ENCODE measurements at regions not wholly inside any gene's neighbourhood (a gene's known extent, or its start where the extent isn't known, plus 50 kb on each side); places are given as distances from the start of the nearest gene placed in this dataset.

DNA sequence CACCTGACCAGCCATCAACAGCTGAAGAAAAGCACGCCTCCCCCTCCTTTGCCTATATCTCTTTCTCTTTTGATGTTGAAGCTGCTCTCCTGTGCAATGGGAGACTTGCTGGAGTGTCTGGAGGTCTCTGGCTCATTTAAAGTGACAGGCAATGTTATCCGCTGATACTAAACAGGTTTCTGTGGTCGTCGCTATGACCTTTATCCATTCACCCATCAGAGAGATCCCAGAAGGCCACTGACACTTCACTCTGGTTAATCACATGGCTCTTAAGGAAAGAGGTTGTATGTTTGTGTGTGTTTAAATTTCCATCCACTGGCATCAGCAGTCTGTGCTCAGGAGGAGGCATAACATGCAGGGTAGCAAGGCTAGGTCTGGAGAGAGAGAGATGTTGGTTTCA lies 277.3 kb downstream of the MTX2 start:
- no peak for DNase-seq

DNA sequence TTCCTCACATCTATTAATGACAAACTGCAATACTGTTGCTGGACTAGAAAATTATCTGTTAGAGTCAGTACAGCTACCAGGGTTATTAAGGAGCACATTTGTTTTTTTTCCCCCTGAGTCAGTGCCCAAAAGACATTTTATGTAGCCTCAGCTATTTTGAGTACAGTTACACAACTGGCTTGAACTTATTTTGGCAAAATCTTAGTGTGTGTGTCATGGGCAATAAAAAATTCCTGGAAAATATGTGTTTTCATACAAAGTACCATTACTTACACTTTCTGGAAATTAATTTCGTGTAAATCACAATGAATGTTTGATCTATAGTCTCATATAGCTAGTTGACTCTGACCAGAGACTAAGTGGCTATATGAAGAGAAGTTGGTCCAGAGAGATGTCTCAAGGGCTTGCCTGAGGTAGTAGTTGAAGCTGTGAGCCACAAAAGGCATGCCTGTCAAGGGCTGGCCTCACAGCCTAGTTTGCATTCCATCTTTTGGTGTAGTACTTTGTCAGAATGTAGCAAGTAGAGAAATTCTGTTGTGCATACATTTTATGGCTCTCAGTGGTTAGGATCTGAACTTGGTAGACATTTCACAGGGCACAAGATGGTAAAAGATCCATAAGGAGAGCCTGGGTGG lies 283.4 kb downstream of the MTX2 start:
- DNase-seq, result no peak

GRCh38 chr2:176553685-176554100 lies 284.5 kb downstream of the MTX2 start:
- peak; percentile 72 for DNase-seq

DNA sequence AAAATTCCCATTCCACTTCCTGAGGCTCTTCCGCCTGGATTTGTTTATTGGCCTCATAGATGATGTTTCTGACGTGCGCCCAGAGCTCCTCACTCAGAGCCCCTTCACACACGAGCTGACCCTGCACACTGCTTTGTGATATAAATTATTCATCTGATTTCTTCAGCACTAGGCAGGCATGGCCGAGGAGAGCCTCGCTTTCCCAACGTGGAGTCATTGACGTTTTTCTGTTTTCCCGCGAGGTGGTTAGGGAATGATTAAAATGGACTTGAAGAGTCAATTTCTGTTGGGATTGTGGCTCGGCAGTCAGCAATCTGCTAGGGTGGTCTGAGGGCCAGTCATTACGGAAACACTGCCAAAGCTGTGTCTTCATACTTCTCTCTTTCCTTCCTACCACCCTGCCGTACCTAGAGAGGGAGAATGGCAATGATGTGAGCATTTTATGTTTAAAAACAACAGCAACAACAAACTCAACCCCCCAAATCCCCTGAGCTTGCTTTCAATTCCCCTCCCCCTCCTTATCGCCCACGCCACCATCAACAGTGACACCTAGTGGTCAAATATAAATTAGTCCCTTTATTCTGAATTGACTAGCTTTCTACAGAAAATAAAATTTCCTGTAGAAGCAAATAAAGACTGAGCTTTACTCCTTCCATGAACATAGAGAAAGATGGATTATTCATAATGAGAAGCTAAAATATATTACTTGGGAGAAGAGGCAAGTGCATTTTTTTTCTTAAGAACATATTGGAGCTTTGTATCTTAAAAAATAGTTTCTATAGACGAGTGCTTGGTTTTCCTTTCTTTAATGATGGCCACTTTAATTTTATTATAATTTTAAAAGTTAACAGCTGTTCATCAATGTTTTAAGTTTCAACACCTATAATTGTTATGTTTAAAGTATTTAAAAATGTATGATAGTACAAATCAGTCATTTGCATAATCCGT lies 285.1 kb downstream of the MTX2 start:
- DNase-seq, result peak; percentile 84

GRCh38 chr2:176555112-176555511 lies 285.9 kb downstream of the MTX2 start:
- no peak for DNase-seq

DNA sequence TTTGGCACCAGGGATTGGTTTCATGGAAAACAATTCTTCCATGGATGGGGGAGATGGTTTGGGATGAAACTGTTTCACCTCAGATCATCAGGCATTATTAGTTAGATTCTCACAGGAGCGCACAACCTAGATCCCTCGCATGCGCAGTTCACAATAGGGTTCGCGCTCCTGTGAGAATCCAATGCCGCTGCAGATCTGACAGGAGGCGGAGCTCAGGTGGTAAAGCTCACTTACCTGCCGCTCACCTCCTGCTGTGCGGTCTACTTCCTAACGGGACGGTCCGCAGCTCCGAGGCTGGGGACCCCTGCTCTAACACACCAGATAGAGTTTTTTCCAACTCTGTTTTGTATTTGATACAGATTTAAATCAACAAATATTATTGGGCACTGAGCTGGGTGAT lies 286.5 kb downstream of the MTX2 start:
- no peak for DNase-seq

DNA sequence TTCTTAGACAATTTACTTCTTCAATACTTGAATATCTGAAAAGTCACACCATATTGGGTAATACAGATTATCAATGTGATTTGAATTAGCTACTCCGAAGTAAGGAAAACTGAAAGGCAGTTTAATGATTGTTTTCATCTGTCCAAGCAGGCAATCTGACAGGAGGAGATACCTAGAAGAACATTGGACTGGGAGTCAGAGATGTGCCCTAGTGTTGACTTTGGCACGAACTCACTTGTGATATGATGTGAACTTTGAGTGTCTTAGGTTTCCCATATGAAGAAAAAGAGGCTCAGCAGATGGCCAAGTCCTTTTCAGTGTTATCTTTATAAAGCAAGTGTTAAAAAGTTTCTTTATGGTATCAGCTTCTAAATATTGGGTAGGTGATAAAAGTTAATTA lies 287.1 kb downstream of the MTX2 start:
- DNase-seq, result no peak

GRCh38 chr2:176557821-176558220 lies 288.6 kb downstream of the MTX2 start:
- no peak for DNase-seq

- DNase-seq, result no peak
Measured at GRCh38 chr2:176558574-176559140, 289.4 kb downstream of the MTX2 start.

- DNase-seq, result no peak
Measured at GRCh38 chr2:176560296-176560695, 291.1 kb downstream of the MTX2 start.

GRCh38 chr2:176561706-176562105 lies 292.5 kb downstream of the MTX2 start:
- DNase-seq, result no peak

GRCh38 chr2:176562359-176563078 lies 293.3 kb downstream of the MTX2 start:
- DNase-seq, result no peak

DNA sequence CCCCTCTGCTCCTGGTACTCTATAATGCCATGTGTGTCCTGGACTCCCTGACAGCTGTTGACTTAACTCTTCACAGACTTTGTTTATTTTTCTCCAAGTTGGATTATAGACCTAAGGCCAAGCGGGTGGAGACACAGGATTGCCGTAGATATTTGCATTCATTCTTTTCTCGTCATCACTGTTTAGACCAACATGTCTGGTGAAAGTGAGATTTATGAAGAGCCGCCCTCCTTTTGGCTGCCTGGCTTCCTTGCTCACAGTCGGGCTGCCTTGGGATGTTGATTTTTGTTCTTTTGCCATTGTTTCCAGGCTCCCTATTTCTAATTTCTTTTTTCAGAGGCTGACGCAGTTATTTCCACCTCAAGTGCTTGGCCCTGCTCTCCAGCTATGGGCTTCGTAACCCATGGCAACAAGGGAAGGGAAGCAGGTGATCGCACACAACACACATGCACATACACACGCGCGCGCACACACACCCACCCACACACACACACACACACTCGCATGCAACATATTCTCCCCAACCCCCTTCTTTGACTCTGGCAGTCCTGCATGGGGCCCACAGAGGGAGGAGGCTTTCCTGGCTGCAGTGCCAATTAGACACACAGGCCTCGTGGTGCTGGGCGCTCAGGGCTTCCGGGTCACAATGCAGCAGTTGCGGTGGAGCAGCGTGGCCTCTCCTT lies 296.5 kb downstream of the MTX2 start:
- DNase-seq, result no peak

GRCh38 chr2:176566496-176566895 lies 297.3 kb downstream of the MTX2 start:
- no peak for DNase-seq

- no peak for DNase-seq
Measured at GRCh38 chr2:176566961-176567360, 297.7 kb downstream of the MTX2 start.

GRCh38 chr2:176567361-176567760 lies 298.1 kb downstream of the MTX2 start:
- DNase-seq, result no peak

DNA sequence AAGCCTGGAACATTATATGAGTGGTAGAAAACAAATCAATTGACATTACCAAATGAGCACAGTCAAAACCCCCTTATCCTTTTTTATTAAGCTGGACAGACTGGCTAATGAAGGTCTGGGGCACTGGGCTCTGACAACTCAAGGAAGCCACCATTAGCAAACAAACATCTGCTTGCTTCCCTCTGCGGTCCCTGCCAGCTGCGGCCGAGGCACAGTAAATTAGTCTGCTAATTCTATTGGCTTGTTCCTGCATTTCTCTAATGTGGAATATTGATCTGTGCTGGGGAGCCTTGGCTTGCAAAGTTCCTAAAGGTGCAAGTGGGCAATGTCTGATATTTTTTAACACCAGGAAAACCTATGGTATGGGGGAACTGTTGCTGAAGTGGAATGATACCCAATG lies 300.3 kb downstream of the MTX2 start:
- DNase-seq, result no peak

DNA sequence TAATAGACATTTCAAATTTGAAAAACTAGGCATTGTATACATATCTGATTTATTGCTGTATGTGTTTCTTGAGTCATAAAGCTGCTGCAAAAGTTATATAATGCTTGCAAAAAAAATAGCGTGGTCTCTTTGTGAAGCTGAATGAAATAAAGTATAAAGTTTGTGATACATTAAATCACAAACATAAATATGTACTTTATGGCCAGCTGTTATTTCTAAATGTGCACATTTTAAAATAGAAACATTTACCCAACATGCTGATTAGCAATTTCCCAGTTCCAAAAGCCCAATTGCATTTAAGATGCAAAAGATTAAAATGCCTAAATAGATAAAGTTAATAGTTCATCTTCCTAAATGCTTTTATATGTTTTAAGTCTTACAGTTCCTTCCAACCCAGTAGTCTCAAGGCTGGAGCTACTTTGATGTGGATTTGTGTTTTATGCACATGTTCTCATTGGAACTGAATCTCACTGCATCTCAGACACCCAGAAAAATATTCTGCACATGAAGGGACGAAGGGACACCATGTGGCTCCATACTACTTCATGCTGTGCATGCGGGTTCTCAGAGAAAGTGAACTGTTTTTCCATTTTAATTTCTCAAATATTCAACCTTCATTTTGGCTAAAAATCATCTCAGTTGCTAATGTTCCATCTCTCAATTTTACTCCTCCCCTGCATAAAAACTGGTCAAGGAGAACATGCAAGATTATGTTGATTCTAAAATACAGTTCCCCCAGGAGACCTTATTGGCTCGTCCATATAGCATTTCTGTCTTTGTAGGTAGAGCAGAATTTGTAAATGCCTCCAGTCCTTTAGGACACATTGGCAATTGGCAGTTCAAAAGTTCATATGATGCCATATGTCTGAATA lies 304.6 kb downstream of the MTX2 start:
- DNase-seq, result no peak

GRCh38 chr2:176574484-176575236 lies 305.4 kb downstream of the MTX2 start:
- no peak for DNase-seq

GRCh38 chr2:176575237-176575744 lies 306.0 kb downstream of the MTX2 start:
- no peak for DNase-seq

DNA sequence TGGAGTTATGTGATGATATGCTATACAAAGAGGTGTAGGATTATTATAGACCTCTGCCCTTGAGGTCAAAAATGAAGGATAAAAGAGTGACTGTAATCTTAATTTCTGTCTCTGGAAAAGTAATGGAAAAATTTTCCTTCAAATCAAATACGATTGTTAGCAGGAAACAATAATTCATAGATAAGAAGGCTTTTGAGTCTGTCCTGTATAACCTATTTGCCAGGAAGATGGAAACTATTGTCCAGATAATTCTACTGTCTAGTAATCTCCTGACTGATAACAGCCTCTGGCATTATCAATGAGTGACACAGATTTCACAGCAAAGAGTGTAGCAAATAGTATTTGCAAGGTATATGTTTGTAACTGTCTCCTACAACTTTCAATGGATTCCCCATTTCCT lies 307.8 kb downstream of the MTX2 start:
- no peak for DNase-seq
